DMS153 (cell line): ENCODE measurements at regions not wholly inside any gene's neighbourhood (a gene's known extent, or its start where the extent isn't known, plus 50 kb on each side); places are given as distances from the start of the nearest gene placed in this dataset.
"Not testable (repeated sequence)": the region's sequence is repeated elsewhere in the genome, so short reads cannot be mapped to it uniquely, and the experiment has no call there.

ENCODE experiments used
- DNase-seq: peaks from one replicate; lab custom pipeline; 2025; lab: John Stamatoyannopoulos, UW

- no peak for DNase-seq
These were observed 146.5 kb downstream of the SPANXN1 start for GRCh38 chrX:145393702-145394235.

- no peak for DNase-seq
These were observed 147.0 kb downstream of the SPANXN1 start for GRCh38 chrX:145394344-145394743.

GRCh38 chrX:145396612-145397011 lies 149.3 kb downstream of the SPANXN1 start:
- DNase-seq, result no peak

- peak; percentile 2 for DNase-seq
These were observed 157.7 kb downstream of the SPANXN1 start for GRCh38 chrX:145405012-145405411.

- no peak for DNase-seq
These were observed 163.3 kb downstream of the SPANXN1 start for GRCh38 chrX:145410622-145411021.

GRCh38 chrX:145436211-145436610 lies 188.9 kb downstream of the SPANXN1 start:
- DNase-seq, result not testable (repeated sequence)

GRCh38 chrX:145464650-145465049 lies 217.3 kb downstream of the SPANXN1 start:
- DNase-seq, result no peak

GRCh38 chrX:145475725-145476124 lies 228.4 kb downstream of the SPANXN1 start:
- DNase-seq, result no peak

GRCh38 chrX:145484740-145485139 lies 237.4 kb downstream of the SPANXN1 start:
- no peak for DNase-seq

GRCh38 chrX:145502670-145503069 lies 255.4 kb downstream of the SPANXN1 start:
- no peak for DNase-seq

- no peak for DNase-seq
These were observed 258.9 kb downstream of the SPANXN1 start for GRCh38 chrX:145506214-145506613.

- DNase-seq, result no peak
These were observed 277.6 kb downstream of the SPANXN1 start for GRCh38 chrX:145524931-145525330.

GRCh38 chrX:145532176-145532780 lies 285.0 kb downstream of the SPANXN1 start:
- no peak for DNase-seq

GRCh38 chrX:145533534-145533933 lies 284.1 kb upstream of the SLITRK2 start:
- no peak for DNase-seq

- DNase-seq, result no peak
These were observed 268.1 kb upstream of the SLITRK2 start for GRCh38 chrX:145549496-145549895.

- DNase-seq, result no peak
These were observed 265.0 kb upstream of the SLITRK2 start for GRCh38 chrX:145552643-145553042.

- DNase-seq, result no peak
These were observed 263.9 kb upstream of the SLITRK2 start for GRCh38 chrX:145553702-145554101.

- DNase-seq, result no peak
These were observed 254.5 kb upstream of the SLITRK2 start for GRCh38 chrX:145563159-145563558.

GRCh38 chrX:145609951-145610511 lies 207.6 kb upstream of the SLITRK2 start:
- no peak for DNase-seq

GRCh38 chrX:145613894-145614293 lies 203.7 kb upstream of the SLITRK2 start:
- DNase-seq, result no peak

GRCh38 chrX:145620666-145621065 lies 197.0 kb upstream of the SLITRK2 start:
- no peak for DNase-seq

- no peak for DNase-seq
These were observed 194.2 kb upstream of the SLITRK2 start for GRCh38 chrX:145623453-145623852.

GRCh38 chrX:145630081-145630480 lies 187.5 kb upstream of the SLITRK2 start:
- DNase-seq, result no peak
